CD14-positive monocyte (primary cell): ENCODE measurements at regions not wholly inside any gene's neighbourhood (a gene's known extent, or its start where the extent isn't known, plus 50 kb on each side); places are given as distances from the start of the nearest gene placed in this dataset.

Experiments
- DNase-seq, 3 donors: peaks; one replicate each; pipeline ENCODE4 v3.0.0-alpha.2; 2011 to 2022
- H2AFZ ChIP-seq: 2 replicates; pipeline ENCODE4 v1.6.0; 2012; ENCODE audit warnings: mild to moderate bottlenecking, low read depth, low read length, inconsistent platforms; ENCODE audit not compliant: insufficient read depth, poor library complexity, severe bottlenecking
- H3K27ac ChIP-seq, 2 donors: 1 replicate in 1 of 2; 2 replicates in 1 of 2; pipeline ENCODE4 v1.5.1; 2012 to 2013; ENCODE audit warnings: low read length in 2 of 2, control low read depth in 1 of 2, inconsistent platforms in 1 of 2, low read depth in 1 of 2, mild to moderate bottlenecking in 1 of 2
- H3K27me3 ChIP-seq, 2 donors: one replicate each; pipeline versions ENCODE4 v1.6.0 to v1.6.1; 2011 to 2013; ENCODE audit warnings: low read length in 2 of 2; ENCODE audit not compliant: control insufficient read depth in 2 of 2, insufficient read depth in 2 of 2
- H3K36me3 ChIP-seq, 2 donors: replicated peaks in 1 of 2; 1 replicate in 1 of 2; 2 replicates in 1 of 2; pipeline versions ENCODE4 v1.5.1 to v1.6.1; 2012 to 2013; ENCODE audit warnings: low read length in 2 of 2, control low read depth in 1 of 2, inconsistent platforms in 1 of 2, mild to moderate bottlenecking in 1 of 2; ENCODE audit not compliant: insufficient read depth in 2 of 2, control insufficient read depth in 1 of 2
- H3K4me1 ChIP-seq, 2 donors: 1 replicate in 1 of 2; 2 replicates in 1 of 2; pipeline versions ENCODE4 v1.5.1 to v1.6.1; 2012 to 2013; ENCODE audit warnings: low read length in 2 of 2, control low read depth in 1 of 2, inconsistent platforms in 1 of 2, mild to moderate bottlenecking in 1 of 2, moderate library complexity in 1 of 2; ENCODE audit not compliant: insufficient read depth in 2 of 2, control insufficient read depth in 1 of 2
- H3K4me2 ChIP-seq: replicated peaks from 2 replicates; pipeline ENCODE3; 2012; ENCODE audit warnings: low read length, moderate library complexity, mild to moderate bottlenecking; ENCODE audit not compliant: poor library complexity, severe bottlenecking; ENCODE audit errors: extremely low read depth
- H3K4me3 ChIP-seq, 3 experiments: fragments of 200-600 bp in 1 of 3; sonication (generic) in 1 of 3; replicated peaks in 1 of 3; 1 replicate in 2 of 3; 2 replicates in 1 of 3; pipeline ENCODE4 v1.5.1; 2011 to 2013; ENCODE audit warnings: low read length in 3 of 3, mild to moderate bottlenecking in 3 of 3, control low read depth in 2 of 3, low read depth in 2 of 3, inconsistent platforms in 1 of 3, moderate library complexity in 1 of 3
- H3K79me2 ChIP-seq: 2 replicates; pipeline ENCODE4 v1.6.0; 2012; ENCODE audit warnings: mild to moderate bottlenecking, control low read depth, inconsistent platforms, low read length, moderate library complexity; ENCODE audit not compliant: insufficient read depth
- H3K9ac ChIP-seq: 2 replicates; pipeline ENCODE4 v1.6.0; 2017; ENCODE audit warnings: low read length, mild to moderate bottlenecking; ENCODE audit not compliant: insufficient read depth, poor library complexity, severe bottlenecking
- H3K9me3 ChIP-seq, 2 donors: replicated peaks in 1 of 2; 1 replicate in 1 of 2; 2 replicates in 1 of 2; pipeline versions ENCODE4 v1.5.1 to v1.6.1; 2012 to 2013; ENCODE audit warnings: low read length in 2 of 2, control low read depth in 1 of 2; ENCODE audit not compliant: control insufficient read depth in 1 of 2, insufficient read depth in 1 of 2
- H4K20me1 ChIP-seq: 2 replicates; pipeline ENCODE4 v1.6.0; 2012; ENCODE audit warnings: mild to moderate bottlenecking, low read length, control low read depth, moderate library complexity; ENCODE audit not compliant: insufficient read depth
- H3K27ac Mint-ChIP-seq, 7 donors: one replicate each; pipeline ENCODE4 v1.8.0; 2020; ENCODE audit warnings: mild to moderate bottlenecking in 7 of 7, mixed read lengths in 7 of 7, moderate library complexity in 6 of 7, inconsistent platforms in 2 of 7
- H3K27me3 Mint-ChIP-seq, 3 donors: one replicate each; pipeline ENCODE4 v1.8.0; 2021 to 2022; ENCODE audit warnings: low read depth in 3 of 3, mild to moderate bottlenecking in 3 of 3, mixed read lengths in 3 of 3, moderate library complexity in 3 of 3, inconsistent platforms in 1 of 3
- H3K36me3 Mint-ChIP-seq, 2 donors: one replicate each; pipeline ENCODE4 v1.8.0; 2020; ENCODE audit warnings: mixed read lengths in 2 of 2, inconsistent platforms in 1 of 2, mild to moderate bottlenecking in 1 of 2
- H3K4me1 Mint-ChIP-seq: one replicate; pipeline ENCODE4 v1.8.0; 2020; ENCODE audit warnings: mild to moderate bottlenecking, mixed read lengths
- H3K4me3 Mint-ChIP-seq, 2 donors: one replicate each; pipeline ENCODE4 v1.8.0; 2020; ENCODE audit warnings: mild to moderate bottlenecking in 2 of 2, mixed read lengths in 2 of 2, moderate library complexity in 1 of 2
- H3K9me3 Mint-ChIP-seq, 7 donors: one replicate each; pipeline ENCODE4 v1.8.0; 2020 to 2022; ENCODE audit warnings: mixed read lengths in 7 of 7, mild to moderate bottlenecking in 6 of 7, moderate library complexity in 6 of 7, inconsistent platforms in 2 of 7
- intact Hi-C, 2 donors: fragments of 100-400 bp; cut with micrococcal nuclease; formaldehyde crosslinking; loops; one replicate each; pipeline versions ENCODE4 v1.15.0 to v1.15.1; 2023
- TF ChIP-seq, protein P1 (sequence below): fragments of 200-600 bp; IDR thresholded peaks from one replicate; pipeline ENCODE4 v1.8.0; 2022; ENCODE audit warnings: antibody characterized with exemption, mild to moderate bottlenecking

DNA sequence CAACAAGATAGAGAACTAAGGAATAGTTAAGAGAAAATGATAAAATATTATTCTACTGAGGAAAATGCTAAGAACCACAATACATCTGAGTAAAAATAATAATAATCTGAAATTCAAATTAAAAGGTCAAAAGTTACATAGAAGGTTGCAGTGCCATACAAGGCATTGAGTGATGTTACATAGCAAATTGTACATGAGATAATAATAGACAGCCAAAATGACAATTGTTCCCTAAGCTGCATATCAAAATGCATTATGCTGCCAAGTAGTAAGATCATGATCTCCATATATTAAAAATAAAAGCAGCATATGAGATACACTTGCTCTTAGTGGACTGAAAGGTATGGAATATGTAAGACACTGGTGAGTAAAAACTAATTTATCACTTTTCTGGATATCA lies 547.7 kb downstream of the KCNT2 start:
- Mint-ChIP-seq H3K4me3 (no peak overlapping the region), H3K27ac (no peak overlapping the region), H3K9me3 (peaks cover 0 to 5% (median 0%) of the 10 kb centered on the region in 7 donors), H3K4me1 (no peaks in the 10 kb centered on the region), H3K27me3 (no peaks in the 10 kb centered on the region), H3K36me3 (no peaks in the 10 kb centered on the region)
- H3K36me3 ChIP-seq: no peaks in the 10 kb centered on the region
- TF ChIP-seq, protein P1, sequence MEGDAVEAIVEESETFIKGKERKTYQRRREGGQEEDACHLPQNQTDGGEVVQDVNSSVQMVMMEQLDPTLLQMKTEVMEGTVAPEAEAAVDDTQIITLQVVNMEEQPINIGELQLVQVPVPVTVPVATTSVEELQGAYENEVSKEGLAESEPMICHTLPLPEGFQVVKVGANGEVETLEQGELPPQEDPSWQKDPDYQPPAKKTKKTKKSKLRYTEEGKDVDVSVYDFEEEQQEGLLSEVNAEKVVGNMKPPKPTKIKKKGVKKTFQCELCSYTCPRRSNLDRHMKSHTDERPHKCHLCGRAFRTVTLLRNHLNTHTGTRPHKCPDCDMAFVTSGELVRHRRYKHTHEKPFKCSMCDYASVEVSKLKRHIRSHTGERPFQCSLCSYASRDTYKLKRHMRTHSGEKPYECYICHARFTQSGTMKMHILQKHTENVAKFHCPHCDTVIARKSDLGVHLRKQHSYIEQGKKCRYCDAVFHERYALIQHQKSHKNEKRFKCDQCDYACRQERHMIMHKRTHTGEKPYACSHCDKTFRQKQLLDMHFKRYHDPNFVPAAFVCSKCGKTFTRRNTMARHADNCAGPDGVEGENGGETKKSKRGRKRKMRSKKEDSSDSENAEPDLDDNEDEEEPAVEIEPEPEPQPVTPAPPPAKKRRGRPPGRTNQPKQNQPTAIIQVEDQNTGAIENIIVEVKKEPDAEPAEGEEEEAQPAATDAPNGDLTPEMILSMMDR: no peak
- H3K79me2 ChIP-seq: no peaks in the 10 kb centered on the region
- no peak overlapping the region for H3K27ac ChIP-seq
- H3K9me3 ChIP-seq: no peaks in the 10 kb centered on the region
- H3K4me1 ChIP-seq: no peaks in the 10 kb centered on the region
- H3K4me3 ChIP-seq: no peak overlapping the region
- H4K20me1 ChIP-seq: no peaks in the 10 kb centered on the region
- no peak overlapping the region for H3K9ac ChIP-seq
- H3K4me2 ChIP-seq: no peak overlapping the region
- DNase-seq: no peak
- H3K27me3 ChIP-seq: no peaks in the 10 kb centered on the region
- intact Hi-C loops: no loop called here
- H2AFZ ChIP-seq: no peak overlapping the region

DNA sequence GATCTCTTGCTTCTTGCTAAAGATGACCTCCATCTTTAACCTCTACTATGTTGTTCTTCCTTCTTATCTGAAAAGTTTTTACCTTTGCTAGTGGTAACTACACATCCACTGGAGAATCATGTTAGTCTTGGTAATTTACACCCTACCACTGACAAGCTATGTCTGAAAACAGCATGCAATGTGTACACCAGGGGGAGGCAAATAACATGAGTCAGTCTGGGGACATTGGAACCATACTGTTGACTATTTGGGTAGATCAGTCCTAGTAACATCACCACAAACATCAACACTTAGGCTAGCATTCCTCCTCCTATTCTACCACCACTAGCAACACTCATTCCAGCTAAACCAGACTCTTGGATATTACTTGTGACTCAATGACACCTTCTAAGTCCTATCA lies 549.0 kb downstream of the KCNT2 start:
- Histone ChIP-seq H3K4me3 (no peak overlapping the region), H3K4me1 (no peaks in the 10 kb centered on the region), H3K9ac (no peak overlapping the region), H3K27me3 (no peaks in the 10 kb centered on the region), H4K20me1 (no peaks in the 10 kb centered on the region), H3K27ac (no peak overlapping the region), H3K79me2 (no peaks in the 10 kb centered on the region), H2AFZ (no peak overlapping the region), H3K4me2 (no peak overlapping the region), H3K36me3 (no peaks in the 10 kb centered on the region), H3K9me3 (no peaks in the 10 kb centered on the region)
- Mint-ChIP-seq H3K36me3 (no peaks in the 10 kb centered on the region), H3K4me3 (no peak overlapping the region), H3K4me1 (no peaks in the 10 kb centered on the region), H3K27me3 (no peaks in the 10 kb centered on the region), H3K27ac (no peak overlapping the region), H3K9me3 (peaks cover 0 to 5% (median 0%) of the 10 kb centered on the region in 7 donors)
- intact Hi-C loops: no loop called here
- TF ChIP-seq, protein P1: no peak
- no peak for DNase-seq
